GM19025 (cell line): ENCODE measurements at regions not wholly inside any gene's neighbourhood (a gene's known extent, or its start where the extent isn't known, plus 50 kb on each side); places are given as distances from the start of the nearest gene placed in this dataset.
"Not testable (repeated sequence)": the region's sequence is repeated elsewhere in the genome, so short reads cannot be mapped to it uniquely, and the experiment has no call there.

ENCODE experiments used
- ATAC-seq: cut with Tn5 transposase; IDR thresholded peaks from one replicate; pipeline ENCODE4 v1.9.1; 2021; ENCODE audit warnings: mild to moderate bottlenecking, low read depth, moderate library complexity; ENCODE audit not compliant: unreplicated experiment

DNA sequence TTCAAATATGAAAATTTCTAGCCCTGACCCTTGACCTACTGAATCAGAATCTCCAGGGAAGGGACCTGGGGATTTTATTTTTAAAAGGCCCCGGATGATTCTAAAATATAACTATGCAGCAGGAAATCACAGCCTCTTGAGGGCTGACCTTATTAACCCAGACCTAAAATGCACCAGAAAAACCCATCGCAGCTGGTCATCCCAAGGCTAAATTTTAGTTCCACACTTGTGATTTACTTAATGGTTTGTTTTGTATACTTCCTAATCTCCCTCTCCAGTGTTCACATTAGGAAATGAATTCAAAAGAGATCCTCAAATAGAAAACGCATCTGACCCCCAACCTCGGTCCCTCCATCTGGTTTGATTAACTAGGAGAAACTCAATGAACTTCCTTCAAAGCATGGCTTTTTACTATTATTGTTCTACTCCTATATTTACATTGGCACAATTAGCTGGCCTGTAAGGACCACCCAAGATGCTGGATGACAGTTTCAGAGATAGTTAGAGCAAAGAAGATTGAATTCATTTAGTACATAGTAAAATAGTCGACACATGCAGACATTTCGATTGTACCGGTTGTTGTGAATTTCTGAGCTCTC is 147.8 kb upstream of the MED14 start:
- no peak for ATAC-seq

DNA sequence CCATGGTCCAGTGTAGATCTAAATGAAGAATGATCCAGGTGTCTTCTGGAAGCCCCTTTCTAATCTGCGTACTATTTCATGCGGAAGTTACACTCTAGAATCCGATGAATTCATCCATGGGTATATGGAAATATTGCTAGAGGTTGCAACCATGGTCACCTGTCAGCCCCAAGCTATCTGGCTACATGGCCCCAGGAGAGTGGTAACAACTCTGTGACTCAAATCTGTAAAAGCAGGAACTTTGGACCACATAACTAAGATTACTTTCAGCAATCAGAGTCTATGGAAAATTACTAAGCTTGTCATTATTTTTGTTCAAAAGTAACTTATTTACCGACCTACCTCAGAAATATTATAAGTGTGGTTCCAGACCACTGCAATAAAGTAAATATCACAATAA is 150.6 kb upstream of the MED14 start:
- ATAC-seq, result no peak

DNA sequence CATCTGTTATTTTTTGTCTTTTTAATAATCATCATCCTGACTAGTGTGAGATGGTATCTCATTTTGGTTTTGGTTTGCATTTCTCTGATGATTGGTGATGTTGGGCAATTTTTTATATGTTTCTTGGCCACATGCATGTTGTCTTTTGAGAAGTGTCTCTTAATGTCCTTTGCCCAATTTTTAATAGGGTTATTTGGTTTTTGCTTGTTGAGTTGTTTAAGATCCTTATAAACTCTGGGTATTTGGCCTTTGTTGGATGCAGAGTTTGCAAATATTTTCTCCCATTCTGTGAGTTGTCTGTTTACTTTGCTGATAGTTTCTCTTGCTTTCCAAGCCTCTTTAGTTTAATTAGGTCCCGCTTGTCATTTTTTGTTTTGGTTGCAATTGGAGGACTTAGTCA is 152.1 kb upstream of the MED14 start:
- ATAC-seq, result no peak

DNA sequence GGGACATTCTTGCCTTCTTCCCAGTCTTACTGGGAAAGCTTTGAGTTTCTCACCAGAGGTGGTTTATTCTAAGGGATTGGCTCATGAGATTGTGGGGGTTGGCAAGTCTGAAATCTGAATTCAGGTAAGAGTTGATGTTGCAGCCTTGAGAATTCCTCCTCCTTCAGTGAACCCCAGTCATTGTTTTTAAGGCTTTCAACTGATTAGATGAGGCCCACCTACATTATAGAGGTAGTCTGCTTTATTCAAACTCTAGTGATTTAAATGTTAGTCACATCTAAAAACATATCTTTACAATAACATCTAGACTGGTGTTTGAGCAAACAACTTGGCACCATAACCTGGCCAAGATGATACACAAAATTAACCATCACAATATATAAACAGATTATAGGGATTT is 156.5 kb upstream of the MED14 start:
- ATAC-seq, result no peak

DNA sequence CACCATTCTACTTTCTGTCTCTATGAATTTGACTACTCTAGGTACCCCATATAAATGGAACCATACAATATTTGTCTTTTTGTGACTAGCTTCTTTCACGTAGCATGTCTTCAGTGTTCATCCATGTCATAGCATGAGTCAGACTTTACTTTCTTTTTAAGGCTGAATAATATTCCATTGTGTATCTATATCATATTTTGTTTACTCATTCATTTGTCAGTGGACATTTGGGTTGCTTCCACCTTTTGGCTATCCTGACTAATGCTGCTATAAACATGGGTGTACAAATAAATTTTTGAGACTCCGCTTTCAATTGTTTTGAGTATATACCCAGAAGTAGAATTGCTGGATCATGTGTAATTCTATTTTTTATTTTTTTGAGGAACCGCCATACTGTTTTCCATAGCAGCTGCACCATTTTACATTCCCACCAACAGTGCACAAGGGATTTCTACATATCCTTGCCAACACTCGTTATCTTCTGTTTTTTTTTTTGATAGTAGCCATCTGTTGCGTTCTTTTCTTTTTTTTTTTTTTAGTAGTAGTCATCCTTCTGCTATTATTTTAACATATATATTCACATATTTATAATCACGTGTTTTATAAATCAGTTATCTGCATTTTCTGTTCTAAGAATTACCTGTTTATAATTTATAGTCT is 158.0 kb upstream of the MED14 start:
- ATAC-seq, result no peak

DNA sequence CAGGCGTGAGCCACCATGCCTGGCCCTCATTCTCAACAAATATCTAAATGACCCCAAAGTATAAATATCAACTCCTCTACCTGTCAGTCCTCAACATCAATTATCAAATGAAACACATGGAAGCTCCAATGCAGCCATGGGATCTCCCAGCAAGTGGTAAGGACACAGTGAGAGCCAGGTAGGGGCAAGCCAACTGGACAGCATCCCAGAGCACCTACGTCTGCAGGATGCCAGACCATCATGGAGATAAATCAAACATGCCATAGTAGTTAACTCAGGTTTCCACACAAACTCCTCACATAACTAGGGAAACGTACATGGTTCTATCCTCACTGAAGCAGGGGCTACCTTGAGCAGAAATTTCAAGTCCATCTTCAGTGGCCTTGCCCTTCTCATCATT is 159.9 kb upstream of the MED14 start:
- ATAC-seq, result no peak

DNA sequence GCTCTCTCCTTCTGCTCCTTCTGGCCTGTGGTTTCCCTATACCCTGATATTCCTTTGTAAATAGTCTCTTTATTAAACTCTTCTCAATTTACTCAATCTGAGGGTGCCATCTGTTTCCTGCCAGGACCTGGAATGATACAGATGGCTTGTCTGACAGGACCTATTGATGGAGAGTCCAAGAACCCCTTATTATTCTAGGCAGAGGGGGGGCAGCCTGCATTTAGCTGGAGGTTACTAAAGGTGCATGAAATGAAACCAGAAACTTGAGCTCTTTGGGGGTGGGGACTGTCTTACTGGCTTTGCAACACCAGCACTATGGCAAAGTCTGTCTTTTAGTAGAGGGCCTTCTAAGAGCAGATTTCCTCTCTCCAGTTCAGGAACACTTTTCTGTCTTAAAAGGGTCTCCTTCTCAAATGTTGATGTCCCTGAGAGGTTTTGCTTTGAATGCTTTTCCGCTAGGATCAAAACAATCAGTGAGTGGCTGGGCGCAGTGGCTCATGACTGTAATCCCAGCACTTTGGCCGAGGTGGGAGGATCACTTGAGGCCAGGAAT is 162.5 kb upstream of the MED14 start:
- no peak for ATAC-seq

DNA sequence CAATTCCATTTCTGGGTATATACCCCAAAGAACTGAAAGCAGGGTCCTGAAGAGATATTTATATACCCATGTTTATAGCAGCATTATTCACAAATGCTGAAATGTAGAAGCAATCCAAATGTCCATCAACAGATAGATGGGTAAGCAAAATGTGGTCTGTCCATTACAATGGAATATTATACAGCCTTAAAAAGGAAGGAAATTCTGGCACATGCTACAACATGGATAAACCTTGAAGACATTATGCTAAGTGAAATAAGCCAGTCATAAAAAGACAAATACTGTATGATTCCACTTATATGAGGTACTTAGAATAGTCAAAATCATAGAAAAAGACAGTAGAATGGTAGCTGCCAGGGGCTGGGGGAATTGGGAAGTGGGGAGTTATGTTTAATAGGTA is 169.4 kb upstream of the MED14 start:
- ATAC-seq, result not testable (repeated sequence)

DNA sequence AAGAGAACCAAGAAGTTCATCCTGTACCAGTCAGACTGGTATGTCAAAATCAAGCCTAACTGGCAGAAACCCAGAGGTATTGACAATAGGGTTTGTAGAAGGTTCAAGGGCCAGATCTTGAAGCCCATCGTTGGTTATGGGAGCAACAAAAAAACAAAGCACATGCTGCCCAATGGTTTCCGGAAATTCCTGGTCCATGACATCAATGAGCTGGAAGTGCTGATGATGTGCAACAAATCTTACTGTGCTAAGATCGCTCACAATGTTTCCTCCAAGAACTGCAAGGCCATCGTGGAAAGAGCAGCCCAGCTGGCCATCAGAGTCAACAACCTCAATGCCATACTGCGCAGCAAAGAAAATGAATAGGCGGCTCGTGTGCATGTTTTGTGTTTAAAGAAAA is 172.7 kb upstream of the MED14 start:
- ATAC-seq, result no peak

DNA sequence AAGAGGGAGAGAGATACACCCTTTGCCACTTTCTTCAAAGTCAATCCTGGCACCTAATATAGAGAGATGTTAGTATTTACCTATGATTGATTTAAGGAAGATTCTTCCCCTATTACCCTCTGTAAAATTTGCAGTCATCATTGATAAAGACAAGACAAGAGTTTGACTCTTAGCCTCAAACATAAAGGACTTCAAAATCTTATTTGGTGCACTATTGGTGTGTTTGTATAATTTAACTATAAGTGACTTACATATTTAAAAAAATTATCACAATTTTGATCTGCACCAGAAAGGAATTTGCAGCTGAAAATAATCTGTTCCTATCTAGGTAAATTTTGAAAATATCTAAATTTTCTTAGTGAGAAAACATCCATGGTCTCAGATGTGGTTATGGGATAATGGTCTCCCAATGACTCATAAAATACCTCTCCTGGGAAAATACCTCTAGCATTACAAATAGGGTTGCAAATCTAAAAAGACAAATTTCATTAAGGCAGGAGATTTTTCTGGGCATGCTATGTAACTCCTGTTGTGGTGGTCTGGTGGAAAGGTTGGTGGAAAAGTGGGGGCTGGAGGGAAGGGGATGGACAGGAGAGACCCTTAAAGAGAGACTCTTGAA is 173.6 kb upstream of the MED14 start:
- no peak for ATAC-seq

DNA sequence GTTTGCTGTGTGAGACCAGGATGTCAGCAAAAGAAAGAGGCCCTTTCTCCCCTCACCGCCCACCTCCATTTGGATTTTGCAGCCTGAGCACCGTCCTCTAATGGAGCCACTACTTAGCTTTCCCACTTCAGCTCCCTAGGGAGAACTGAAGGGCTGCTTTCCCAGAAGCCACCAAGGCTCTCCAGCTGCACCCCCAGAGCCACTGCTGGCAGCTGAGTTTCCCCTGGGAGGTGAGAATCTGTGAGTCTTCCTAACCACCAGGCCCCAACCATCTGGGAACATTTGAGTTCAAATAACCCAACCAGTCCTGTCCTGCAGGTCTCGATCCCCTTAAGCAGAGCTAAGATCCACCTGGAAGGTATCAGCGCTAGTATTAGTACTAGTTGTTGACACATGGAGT is 173.1 kb upstream of the USP9X start:
- no peak for ATAC-seq

DNA sequence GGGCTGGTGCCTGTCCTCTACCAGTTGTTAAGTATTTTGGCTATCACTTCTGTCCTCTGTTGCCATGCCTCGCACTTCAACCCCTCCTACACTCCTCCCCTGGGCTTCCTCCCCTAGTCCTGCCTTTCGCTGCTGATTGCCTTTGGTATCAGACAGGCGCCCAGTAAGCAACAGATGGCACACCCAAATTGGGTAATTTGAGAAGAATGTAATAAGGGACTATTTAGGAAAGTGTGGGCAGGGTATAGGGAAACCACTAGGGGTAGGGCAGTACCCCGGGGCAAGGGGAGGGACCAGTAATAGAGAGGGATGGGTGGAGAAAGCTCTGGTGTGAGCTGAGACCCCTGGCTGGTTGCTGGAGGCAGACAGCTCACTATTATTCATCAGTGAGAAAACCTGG is 172.7 kb upstream of the USP9X start:
- no peak for ATAC-seq

DNA sequence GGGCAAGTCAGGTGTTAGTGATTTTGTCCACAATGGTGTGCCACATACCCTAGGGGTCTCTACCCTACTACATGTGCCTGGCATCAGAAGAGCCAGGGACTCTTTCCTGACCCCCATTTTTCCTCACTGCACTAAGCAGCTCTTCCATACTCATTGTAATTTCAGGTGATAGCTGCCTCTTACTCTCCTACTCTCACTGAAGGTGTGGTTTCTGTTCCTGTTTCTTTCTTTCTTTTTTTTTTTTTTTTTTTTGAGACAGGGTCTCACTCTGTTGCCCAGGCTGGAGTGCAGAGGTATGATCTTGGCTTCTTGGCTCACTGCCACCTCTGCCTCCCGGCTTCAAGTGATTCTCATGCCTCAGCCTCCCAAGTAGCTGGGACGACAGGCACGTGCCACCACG is 164.9 kb upstream of the USP9X start:
- ATAC-seq, result no peak

DNA sequence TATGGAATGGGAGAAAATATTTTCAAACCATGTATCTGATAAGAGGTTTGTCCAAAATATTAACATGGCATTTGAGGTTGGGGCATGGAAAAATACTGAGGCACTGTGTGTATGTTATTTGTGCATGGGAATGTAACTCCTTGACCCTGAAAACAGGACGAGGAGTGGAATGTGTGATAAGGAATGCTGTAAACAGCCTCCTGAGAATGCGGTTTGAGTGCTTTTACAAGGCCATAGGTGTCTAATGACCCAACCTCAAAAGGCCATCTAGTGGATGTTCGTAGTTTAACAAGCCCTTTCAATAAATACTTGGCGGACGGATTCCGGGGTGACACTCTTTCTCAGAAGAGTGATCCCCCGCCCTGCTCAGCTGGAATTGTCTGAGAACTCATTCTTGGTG is 162.9 kb upstream of the USP9X start:
- no peak for ATAC-seq

DNA sequence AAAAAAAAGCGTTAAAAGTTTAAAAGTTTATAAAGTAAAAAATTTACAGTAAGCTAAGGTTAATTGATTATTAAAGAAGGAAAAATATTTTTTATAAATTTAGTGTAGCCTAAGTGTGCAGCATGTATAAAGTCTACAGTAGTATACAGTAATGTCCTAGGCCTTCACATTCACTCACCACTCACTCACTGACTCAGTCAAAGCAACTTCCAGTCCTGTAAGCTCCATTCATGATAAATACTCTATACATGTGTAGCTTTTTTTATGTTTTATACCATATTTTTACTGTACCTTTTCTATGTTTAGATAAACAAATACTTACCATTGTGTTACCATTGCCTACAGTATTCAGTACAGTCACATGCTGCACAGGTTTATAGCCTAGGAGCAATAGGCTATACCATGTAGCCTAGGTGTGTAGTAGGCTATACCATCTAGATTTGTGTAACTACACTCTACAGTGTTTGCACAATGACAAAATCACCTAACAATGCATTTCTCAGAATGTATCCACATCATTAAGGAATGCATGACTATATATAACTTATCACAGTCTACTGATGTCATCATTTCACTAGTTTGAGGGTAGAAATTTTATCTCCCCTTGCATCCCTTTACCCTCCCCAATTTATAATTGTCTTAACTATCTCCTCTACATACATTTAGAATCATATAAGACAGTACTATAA is 158.4 kb upstream of the USP9X start:
- not testable (repeated sequence) for ATAC-seq

DNA sequence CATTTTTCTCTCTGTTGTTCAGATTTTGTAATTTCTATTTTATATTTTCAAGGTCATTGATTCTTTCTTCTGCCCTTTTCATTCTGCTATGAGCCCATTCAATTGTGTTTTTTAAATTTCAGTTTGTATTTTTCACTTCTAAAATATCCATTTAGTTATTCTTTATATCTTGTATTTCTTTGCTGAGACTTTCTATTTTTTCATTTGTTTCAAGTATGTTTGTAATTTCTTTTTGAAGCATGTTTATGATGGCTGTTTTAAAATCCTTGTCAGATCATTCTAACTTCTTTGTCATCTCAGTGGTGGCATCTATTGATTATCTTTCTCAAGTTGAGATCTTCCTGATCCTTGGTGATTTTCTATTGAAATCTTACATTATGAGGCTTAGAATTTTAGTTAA is 157.2 kb upstream of the USP9X start:
- no peak for ATAC-seq

DNA sequence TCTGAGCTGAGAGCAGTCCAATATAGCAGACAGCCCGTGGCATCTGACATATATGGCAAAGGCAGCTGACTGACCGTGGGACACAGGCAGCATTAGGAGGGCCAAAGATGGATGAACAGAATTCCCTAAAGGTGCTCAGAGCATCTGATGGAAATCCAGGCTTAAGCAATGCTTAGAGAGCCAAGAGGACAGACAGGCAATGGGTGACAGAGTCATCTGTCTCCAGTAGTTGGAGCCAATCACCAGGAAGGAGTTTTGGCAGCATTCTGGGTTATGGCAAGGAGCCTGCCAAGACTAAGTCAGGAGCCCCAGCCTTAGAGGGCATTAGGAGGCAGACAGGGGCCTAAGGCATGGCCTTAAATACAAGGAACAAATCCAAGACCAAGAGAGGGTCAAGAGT is 153.3 kb upstream of the USP9X start:
- ATAC-seq, result no peak

DNA sequence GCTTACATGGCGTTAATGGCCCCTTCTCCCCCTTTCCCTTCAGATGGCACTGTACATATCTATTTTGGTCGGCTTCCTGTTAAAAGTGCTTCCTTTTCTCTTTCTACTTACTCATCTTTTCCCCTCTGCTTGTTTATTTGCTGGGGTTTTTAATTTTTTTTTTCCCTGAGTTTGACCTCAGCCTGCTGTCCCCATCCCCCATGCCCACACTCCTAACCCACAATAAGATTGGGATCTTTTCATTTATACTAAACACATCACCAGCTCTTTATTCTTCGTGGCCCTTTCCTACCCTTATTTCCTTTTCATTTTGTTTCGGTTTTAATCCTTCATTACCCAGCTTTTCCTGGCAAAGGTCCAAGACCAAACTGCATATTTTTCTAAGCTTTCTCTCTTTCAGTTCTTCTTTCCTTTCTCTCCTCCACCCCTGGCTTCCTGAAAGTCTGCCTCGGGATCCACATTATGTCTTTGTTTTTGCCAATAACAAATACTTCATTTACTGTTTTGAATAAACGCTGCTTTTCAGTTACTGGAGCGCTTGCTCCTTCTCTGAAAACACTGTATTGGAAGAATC is 152.0 kb upstream of the USP9X start:
- no peak for ATAC-seq

DNA sequence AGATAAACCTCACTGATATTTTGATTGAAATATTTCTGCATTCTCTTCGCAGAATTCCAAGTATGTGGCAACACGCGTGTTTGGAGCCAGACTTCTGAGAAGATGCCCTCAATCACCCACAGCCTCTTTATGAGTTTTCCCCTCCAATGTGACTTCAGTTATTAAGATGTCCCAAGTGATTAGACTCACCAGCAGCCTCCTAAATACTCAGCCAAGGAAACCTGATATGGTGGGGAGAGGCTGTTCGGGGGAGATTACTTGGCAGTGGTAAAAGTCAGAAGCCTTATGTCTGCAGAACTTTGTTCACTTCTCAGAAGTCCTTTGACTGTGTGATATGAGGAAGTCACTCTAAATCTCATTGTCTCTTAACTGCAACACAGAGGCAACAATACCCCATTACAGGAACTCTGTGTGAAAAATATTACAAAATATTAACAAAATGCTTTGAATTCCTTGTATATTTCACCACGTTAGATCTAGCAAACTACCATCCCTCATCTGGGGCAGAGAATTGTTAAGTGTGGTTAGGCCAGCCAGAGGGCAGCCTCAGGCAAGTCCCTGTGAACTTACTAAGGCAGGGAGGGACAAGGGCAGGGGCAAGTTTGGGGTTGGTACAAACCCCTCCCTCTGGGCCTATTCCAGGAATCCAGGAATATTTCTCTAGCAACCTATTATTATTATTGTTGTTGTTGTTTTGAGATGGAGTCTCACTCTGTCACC is 151.4 kb upstream of the USP9X start:
- ATAC-seq, result no peak

DNA sequence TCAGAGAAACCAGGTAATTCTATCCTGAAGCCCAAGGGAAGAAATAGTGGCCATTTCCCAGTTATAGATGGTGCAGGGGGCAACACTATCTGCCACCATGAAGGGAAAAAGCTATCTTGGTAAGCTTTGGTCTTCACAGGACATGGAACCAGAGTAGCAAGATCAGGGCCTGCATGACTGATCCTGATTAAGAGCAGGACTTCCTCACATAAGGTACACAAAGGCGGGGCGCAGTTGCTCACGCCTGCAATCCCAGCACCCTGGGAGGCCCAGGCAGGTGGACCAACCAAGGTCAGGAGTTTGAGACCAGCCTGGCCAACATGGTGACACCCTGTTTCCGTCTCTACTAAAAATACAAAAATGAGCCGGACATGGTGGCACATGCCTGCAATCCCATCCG is 148.4 kb upstream of the USP9X start:
- no peak for ATAC-seq
